Gastroesophageal sphincter (tissue), 3 donors: ENCODE measurements at regions not wholly inside any gene's neighbourhood (a gene's known extent, or its start where the extent isn't known, plus 50 kb on each side); places are given as distances from the start of the nearest gene placed in this dataset.

Source experiments
- POLR2A ChIP-seq, 2 donors: fragments of 450-650 bp; IDR thresholded peaks; one replicate each; pipeline ENCODE4 v1.6.1; 2017; ENCODE audit warnings: antibody characterized with exemption in 2 of 2, mild to moderate bottlenecking in 2 of 2, moderate library complexity in 1 of 2
- POLR2AphosphoS5 ChIP-seq: sonication (generic); formaldehyde crosslinking; IDR thresholded peaks from one replicate; pipeline ENCODE4 v1.6.1; 2017; ENCODE audit warnings: antibody characterized with exemption
- TF ChIP-seq, protein P1 (sequence below), 4 experiments: fragments of 200-600 bp in 2 of 4; fragments of 450-650 bp in 2 of 4; sonication (generic) in 1 of 4; IDR thresholded peaks; one replicate each; pipeline ENCODE4 v1.5.1; 2017 to 2019; ENCODE audit warnings: antibody characterized with exemption in 4 of 4, mild to moderate bottlenecking in 2 of 4, moderate library complexity in 2 of 4

GRCh38 chr2:78780256-78780655 is 245.2 kb upstream of the REG3G start:
- no peak for TF ChIP-seq POLR2A (IDR thresholded peaks at IDR 0.05)
- no peak for TF ChIP-seq POLR2AphosphoS5
- TF ChIP-seq, protein P1, sequence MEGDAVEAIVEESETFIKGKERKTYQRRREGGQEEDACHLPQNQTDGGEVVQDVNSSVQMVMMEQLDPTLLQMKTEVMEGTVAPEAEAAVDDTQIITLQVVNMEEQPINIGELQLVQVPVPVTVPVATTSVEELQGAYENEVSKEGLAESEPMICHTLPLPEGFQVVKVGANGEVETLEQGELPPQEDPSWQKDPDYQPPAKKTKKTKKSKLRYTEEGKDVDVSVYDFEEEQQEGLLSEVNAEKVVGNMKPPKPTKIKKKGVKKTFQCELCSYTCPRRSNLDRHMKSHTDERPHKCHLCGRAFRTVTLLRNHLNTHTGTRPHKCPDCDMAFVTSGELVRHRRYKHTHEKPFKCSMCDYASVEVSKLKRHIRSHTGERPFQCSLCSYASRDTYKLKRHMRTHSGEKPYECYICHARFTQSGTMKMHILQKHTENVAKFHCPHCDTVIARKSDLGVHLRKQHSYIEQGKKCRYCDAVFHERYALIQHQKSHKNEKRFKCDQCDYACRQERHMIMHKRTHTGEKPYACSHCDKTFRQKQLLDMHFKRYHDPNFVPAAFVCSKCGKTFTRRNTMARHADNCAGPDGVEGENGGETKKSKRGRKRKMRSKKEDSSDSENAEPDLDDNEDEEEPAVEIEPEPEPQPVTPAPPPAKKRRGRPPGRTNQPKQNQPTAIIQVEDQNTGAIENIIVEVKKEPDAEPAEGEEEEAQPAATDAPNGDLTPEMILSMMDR (IDR thresholded peaks at IDR 0.05): no peak
